GM19463 (cell line): ENCODE measurements at regions not wholly inside any gene's neighbourhood (a gene's known extent, or its start where the extent isn't known, plus 50 kb on each side); places are given as distances from the start of the nearest gene placed in this dataset.

Experiments used
- ATAC-seq: cut with Tn5 transposase; IDR thresholded peaks from one replicate; pipeline ENCODE4 v1.9.1; 2021; ENCODE audit warnings: mild to moderate bottlenecking, moderate library complexity; ENCODE audit not compliant: unreplicated experiment

DNA sequence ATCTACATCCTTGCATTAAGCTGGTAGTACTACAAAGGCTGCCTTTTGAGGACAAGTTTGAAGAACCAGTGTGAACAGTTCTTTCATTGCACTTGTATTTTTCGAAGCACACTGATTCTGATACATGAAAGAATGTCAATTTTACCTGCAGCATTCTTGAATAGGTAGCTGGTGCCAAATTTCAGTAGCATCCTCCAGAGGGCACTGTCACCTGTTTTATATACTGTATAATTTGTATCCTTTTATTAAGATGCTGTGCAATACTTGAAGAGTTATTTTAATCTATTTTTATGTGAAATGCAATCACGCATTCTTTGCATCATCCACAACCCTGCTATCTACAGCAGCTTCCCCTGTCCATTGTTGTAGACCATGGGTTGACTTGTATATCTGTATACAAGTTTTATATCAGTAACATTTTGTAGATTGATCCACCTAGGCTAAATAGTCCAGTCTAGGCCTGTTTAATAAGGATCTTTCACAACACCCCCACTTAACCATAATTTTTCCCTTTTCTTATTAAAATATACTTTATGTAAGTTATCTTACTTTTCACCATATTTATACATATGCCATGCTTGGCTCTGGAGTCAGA, 325.7 kb downstream of the PCDH7 start:
- no peak for ATAC-seq

- no peak for ATAC-seq
Observed at GRCh38 chr4:31051151-31051550, 331.0 kb downstream of the PCDH7 start.

GRCh38 chr4:31051565-31051964, 331.4 kb downstream of the PCDH7 start:
- ATAC-seq: no peak

- ATAC-seq: no peak
Observed at GRCh38 chr4:31052519-31052918, 332.4 kb downstream of the PCDH7 start.

DNA sequence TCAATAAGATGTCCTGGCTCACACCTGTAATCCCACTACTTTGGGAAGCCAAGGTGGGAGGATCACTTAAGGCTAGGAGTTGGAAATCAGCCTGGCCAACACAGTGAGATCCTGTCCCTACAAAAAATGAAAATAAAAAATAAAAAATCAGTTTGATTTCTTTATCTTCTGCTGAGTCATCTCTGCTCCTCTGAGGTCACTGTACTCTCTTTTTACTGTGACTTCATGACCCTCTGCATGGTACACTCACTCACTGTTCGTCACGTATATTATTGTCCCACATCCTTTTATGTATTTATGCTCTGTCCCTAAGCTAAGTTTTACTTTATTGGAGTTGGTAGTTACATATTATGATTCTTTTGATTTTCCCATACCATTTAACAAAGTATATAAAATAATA, 333.3 kb downstream of the PCDH7 start:
- ATAC-seq: no peak

- no peak for ATAC-seq
Observed at GRCh38 chr4:31054295-31054694, 334.1 kb downstream of the PCDH7 start.

DNA sequence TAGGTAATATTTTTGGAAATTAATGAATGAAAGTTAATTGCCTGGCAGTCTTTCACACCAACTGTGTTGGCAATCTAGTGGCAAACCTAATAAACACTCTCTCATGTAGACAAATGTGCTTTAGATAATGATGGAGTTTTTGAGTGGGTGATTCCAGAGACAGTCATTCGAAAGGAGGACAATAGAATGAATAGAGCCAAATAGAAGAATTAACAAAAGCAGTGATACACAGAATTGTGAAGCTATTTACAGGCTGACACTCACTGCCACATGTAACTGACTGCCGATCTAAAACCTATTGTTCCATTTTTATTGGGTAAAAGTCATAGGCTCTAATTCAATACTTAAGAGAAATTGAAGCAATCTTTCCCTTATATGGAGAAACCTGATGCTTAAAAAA, 338.5 kb downstream of the PCDH7 start:
- no peak for ATAC-seq

GRCh38 chr4:31059753-31060522, 339.8 kb downstream of the PCDH7 start:
- ATAC-seq: no peak

DNA sequence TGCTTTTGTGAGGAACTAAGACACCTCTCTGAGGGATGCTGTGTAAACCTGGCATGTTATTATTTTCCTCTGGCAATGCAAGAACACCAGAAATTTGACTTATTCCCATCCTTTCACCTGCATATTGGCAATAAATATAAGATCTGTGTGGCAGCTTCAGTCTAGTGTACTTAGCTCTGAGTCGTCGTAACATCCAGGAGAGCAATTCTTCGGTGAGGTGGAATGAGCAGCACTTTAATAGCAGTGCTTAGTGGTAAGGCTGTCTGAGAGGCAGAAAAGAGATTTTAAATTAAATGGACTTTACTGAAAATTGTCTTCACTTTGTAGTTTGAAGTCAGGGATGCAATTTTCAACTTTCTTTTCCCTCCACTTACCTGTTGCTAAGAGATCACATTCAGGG, 344.9 kb downstream of the PCDH7 start:
- no peak for ATAC-seq

- ATAC-seq: no peak
Observed at GRCh38 chr4:31068257-31069075, 348.3 kb downstream of the PCDH7 start.

DNA sequence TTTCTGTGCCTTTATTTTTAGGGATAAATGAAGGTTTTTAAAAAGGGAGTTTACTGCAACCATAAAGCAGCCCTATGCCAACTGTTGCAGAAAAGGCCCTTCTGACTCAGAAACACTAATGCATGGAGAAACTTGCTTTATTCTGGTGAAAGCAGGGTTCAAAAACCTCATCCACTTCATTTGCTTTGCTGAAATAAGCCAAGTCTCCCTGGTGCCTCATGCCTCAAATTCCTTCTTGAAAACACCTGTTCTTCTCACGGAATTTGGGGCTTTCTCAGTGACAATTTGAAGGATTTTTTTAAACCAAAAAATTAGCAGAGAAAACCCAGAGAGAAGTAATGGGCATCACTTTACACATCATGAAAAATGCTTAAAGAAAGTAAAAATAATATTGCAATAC, 349.0 kb downstream of the PCDH7 start:
- no peak for ATAC-seq

- ATAC-seq: no peak
Observed at GRCh38 chr4:31071508-31072486, 351.6 kb downstream of the PCDH7 start.

- ATAC-seq: no peak
Observed at GRCh38 chr4:31075969-31076368, 355.8 kb downstream of the PCDH7 start.

GRCh38 chr4:31078661-31079060, 358.5 kb downstream of the PCDH7 start:
- ATAC-seq: no peak

DNA sequence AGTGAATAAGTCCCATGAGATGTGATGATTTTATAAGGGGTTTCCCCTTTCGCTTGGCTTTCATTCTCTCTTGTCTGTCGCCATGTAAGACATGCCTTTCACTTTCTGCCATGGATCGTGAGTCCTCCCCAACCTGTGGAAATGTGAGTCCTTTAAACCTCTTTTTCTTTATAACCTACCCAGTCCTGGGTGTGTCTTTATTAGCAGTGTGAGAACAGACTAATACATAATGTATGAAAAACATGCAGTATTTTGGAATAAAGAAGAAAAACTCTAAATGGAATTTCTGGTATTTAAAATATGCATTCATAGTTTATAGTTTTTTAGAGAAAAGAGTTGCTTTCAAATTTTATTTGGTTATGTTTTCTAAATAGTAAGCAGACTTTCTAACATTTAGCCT, 360.7 kb downstream of the PCDH7 start:
- no peak for ATAC-seq

GRCh38 chr4:31081366-31081765, 361.2 kb downstream of the PCDH7 start:
- ATAC-seq: no peak

- no peak for ATAC-seq
Observed at GRCh38 chr4:31083456-31083855, 363.3 kb downstream of the PCDH7 start.

DNA sequence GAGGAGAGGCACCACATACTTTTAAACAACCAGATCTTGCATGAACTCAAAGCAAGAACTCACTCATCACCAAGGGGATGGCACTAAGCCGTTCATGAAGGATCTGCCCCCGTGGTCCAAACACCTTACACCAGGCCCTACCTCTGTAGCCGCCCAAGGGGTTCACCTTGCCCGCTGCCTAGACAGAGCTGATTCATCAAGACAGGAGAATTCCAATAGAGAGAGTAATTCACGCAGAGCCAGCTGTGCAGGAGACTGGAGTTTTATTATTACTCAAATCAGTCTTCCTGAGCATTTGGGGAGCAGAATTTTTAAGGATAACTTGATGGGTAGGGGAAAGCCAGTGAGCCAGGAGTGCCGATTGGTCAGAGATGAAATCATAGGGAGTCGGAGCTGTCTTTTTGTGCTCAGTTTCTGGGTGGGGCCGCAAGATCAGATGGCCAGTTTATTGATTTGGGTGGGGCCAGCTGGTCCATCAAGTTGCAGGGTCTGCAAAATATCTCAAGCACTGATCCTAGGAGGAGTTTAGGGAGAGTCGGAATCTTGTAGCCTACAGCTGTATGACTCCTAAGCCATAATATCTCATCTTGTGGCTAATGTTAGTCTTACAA, 364.7 kb downstream of the PCDH7 start:
- ATAC-seq: no peak

- ATAC-seq: no peak
Observed at GRCh38 chr4:31085689-31086088, 365.5 kb downstream of the PCDH7 start.

DNA sequence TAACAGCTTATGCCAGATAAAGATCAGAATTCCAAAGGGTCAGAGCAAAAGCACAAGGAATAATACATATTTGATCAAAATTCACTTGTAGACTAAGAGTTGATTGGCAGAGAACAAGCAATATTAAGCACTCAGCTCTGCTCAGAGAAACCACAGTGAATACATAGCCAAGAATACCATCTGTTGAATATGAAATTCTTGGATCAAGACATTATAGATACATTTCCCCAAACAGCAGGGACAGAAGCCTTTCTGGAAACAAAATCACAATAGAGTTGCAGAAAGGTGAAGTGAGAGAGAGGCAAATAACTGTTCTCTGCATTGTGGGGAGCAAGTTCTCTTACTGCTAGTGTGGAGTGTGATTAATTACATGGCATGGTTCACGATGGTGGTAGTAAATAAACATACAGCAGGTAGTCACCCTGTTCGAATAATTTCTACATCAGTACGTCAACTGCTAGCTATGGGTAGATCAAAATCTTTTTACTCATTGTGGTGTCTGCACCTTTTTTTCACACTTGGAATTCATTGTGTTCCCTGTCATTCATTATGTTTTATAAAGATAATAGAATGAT, 366.7 kb downstream of the PCDH7 start:
- no peak for ATAC-seq
